ENCODE measurements at regions not wholly inside any gene's neighbourhood (a gene's known extent, or its start where the extent isn't known, plus 50 kb on each side); places are given as distances from the start of the nearest gene placed in this dataset.
"Not testable (repeated sequence)": the region's sequence is repeated elsewhere in the genome, so short reads cannot be mapped to it uniquely, and the experiment has no call there.

DNA sequence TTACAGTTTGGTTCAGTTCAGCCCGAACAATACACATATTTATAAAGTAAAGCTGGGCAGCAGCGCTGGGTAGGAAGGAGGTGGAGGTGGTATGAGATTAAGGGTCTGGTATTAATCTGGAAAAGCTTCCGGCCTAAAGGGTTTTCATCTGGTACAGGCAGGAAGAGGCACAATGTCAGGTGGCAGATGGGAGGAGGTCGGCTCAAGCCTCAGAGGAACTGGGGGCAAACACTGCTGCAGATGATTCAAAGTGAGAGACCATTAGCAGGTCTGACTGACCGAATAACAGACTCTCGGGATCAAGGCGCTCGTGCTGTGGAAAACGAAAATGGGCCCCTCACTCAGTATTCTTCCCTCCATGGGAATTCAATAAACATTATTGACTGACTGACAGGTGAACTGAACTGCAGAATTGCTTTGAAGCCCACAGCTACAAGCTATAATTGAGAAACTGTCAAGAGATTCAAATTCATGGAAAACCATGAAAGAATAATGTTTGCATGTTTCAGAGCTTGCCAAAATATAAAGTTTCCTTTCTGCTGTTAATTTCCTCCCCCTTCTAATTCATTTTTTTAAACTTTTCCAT lies 75.3 kb downstream of the TMEM167A start:
- no peak for DNase-seq (ENCODE audit: low read depth)

DNA sequence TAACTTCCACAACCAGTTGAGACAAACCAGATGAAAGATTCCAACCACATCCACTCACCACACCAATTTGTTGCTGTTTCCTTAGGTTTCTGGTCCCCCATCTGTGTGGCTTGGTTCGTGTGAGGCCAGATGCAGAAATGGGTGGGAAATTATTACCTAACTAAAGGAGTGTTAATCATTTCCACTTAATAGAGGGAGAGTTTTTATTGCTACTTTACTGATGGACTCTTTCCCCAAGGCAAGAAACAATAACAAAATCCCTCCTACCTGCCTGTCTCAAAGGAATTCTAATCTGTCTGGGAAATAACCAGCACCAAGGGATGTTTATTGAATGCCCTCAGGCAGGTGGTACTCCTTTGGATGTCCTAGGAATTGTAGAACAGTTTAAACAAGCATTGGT lies 76.3 kb downstream of the TMEM167A start:
- no peak for DNase-seq (ENCODE audit: low read depth)

- no peak for DNase-seq (ENCODE audit: low read depth)
These were observed 76.8 kb downstream of the TMEM167A start for GRCh38 chr5:83000428-83000827.

- DNase-seq (ENCODE audit: low read depth): no peak
These were observed 83.8 kb downstream of the TMEM167A start for GRCh38 chr5:82993416-82993815.

DNA sequence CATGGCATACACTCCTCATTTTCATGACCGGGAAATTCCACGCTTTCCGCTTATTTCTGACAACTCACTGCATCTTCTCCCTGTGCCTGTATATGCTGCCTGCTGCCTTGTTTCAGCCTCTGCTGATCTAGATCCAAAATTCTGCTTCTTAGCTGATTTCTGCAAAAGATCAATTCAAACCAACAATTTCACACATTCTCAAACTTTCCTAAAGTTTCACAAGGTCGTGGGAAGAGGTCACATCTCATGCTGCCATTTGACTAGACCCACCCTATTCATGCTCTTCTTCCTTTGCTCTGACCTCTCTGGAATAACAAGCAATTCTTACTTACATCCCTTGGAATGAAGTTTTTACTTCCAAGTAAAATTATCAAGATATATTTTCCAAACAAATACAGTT lies 84.5 kb downstream of the TMEM167A start:
- no peak for DNase-seq (ENCODE audit: low read depth)

- DNase-seq (ENCODE audit: low read depth): peak; percentile 60
These were observed 85.4 kb downstream of the TMEM167A start for GRCh38 chr5:82991678-82992323.

DNA sequence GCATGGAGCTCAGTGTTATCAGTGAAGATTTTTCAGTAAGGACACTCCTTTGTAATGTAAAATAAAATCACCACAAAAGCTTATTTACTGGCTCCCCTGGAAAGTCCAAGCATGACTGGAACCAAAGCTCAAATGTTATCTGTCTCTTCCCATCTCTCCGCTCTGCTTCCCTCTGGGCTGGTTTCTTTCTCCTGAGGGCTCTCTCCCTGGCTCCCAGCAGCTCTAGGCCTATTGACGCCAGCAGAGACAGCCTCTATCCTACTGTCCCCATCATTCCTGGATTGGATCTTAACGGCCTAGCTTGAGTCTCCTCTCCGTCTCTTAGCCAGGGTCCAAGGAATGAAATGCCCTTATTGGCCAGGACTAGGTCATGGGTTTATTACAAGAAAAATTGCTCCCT lies 86.1 kb downstream of the TMEM167A start:
- no peak for DNase-seq (ENCODE audit: low read depth)

GRCh38 chr5:82987188-82987587 lies 90.0 kb downstream of the TMEM167A start:
- DNase-seq (ENCODE audit: low read depth): no peak

GRCh38 chr5:82986404-82986803 lies 90.8 kb downstream of the TMEM167A start:
- DNase-seq (ENCODE audit: low read depth): no peak

DNA sequence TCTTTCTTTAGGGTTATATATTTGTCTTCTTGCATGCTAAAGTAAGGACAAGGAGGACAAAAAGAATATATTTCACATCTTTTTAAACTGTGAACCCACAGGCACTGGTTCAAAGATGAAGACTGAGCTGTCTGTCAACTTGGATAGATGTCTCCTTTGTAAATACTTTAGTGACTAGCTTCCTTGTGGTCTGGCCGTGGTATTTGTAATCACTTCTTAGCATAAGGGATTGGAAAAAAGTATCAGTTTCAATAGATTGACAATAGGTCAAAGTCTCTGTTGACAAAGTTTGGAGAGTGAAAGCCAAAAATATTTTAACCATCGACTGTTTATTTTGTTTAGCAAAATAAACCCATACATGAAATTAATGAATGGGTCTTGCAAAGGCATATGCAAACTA lies 91.4 kb downstream of the TMEM167A start:
- DNase-seq (ENCODE audit: low read depth): no peak

DNA sequence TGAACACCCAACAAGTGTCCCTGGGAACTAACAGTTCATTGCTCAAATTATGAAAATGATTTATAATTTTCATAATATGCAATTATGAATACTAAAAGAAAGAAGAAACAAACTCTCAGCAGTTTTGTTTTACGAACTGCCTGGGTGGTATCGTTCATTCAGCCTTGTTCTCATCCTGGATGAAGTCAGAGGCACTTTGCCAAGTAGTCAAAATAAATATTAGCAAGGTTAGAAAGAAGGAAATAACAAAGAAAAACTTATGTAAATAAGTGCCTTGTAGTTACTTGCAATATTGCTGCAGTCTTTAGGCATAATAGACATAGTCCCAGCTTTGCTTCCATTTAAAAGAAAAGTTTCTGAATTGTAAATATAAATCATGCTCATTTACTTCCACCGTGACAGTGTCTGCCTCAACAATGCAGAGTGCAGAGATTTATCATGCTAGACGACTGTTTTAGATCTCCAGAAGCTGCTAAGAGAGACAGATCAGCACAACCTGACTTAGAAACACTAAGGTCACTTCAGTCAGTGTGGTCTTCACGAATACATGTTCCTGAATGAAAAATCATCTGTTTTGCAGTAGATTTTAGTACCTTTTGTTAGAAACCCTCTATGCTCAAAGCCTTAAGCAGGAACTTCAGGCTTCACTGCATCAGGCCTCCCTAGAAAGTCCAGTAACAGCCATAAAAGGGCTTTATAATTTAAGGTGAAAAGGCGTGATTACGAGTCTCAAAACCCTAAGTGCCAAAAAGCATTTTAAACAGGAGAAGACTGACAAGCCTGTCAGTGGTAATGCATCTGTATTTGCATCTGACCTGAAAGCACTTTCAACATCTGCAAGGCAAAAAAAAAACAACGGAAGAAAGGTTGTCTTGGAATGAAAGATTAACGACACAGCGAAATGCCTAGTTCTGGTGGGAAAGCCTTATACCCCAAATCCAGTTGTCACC lies 92.1 kb downstream of the TMEM167A start:
- DNase-seq (ENCODE audit: low read depth): no peak

- DNase-seq (ENCODE audit: low read depth): no peak
These were observed 94.3 kb downstream of the TMEM167A start for GRCh38 chr5:82982846-82983245.

DNA sequence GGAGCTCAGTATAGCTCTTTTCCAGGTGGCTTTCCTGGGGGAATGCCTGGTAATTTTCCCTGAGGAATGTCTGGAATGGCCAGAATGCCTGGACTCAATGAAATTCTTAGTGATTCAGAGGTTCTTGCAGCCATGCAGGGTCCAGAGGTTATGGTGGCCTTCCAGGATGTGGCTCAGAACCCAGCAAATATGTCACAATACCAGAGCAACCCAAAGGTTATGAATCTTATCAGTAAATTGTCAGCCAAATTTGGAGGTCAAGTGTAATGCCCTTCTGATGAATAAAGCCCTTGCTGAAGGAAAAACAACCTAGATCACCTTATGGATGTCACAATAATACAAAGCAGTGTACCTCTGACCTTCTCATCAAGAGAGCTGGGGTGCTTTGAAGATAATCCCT lies 100.3 kb downstream of the TMEM167A start:
- DNase-seq (ENCODE audit: low read depth): peak; percentile 44

- DNase-seq (ENCODE audit: low read depth): no peak
These were observed 101.4 kb downstream of the TMEM167A start for GRCh38 chr5:82975812-82976211.

GRCh38 chr5:82975396-82975795 lies 101.8 kb downstream of the TMEM167A start:
- no peak for DNase-seq (ENCODE audit: low read depth)

DNA sequence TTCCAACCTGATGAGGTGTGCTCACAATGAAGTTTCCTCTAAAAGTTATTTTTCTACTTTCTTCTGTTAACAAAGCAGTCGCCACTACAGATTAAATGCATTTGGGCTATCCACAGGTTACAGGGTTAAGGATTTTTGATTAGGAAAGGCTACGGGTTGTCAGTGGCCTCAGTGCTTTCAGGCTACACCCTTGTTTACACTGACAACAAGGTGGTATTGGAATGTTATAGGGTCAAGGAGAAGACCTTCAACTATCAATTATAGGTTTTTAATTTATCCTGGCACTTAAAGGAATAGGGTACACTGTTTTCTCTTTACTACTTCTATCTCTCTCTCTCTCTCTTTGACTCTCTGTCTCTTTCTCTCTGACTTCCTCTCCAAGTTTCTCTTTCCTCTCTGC lies 102.8 kb downstream of the TMEM167A start:
- DNase-seq (ENCODE audit: low read depth): not testable (repeated sequence)

DNA sequence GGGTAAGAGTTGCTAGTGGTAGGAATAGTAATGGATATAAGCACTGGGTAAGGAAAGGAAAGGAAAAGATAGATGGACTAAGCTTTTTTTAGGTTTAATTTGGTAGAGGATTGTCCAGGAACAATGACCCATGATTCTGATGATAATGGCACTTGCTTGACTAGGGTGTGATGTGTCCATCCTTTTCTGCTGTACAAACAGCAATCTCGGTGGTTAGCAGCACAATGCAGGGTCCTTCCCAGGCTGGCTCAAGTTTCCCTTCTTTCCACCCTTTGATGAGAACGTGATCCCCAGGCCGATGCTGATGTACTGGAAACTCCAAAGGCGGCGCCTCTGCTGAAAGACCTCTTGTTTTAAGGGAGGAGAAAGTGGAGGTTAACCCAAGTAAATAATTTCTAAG lies 105.3 kb downstream of the TMEM167A start:
- no peak for DNase-seq (ENCODE audit: low read depth)

- not testable (repeated sequence) for DNase-seq (ENCODE audit: low read depth)
These were observed 106.0 kb downstream of the TMEM167A start for GRCh38 chr5:82971034-82971806.

DNA sequence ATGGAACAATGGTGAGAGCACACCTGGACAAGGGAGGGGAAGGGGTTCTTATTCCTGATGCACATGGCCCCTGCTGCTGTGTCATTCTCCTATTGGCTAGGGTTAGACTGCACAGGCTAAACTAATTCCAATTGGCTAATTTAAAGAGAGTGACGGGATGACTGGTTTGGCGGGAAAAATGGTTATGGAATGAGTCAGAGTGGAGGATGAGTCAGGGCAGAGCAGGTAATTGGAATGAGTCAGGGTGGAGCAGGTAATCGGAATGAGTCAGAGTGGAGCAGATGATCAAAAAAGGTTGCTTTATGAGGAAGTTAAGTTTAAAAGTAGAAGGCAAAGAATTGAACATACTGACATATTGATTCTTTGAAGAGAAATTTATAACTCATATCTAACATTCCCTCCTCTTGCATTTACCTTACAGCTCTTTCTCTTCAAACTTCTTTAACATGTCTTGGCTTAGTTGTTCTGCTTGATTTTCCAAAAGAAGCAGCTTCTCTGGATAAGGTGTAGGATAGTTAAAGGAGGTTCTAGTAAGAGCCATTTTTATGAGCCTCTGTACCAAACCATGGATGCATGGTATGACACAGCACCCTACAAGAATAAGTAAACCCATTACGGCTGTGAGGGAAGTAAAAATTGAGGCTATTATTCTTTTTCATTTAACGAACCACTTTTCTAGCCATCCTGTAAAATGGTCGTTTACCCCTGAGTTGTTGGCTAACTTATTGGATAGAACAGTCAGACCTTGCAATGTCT lies 107.8 kb downstream of the TMEM167A start:
- peak; percentile 39 for DNase-seq (ENCODE audit: low read depth)

DNA sequence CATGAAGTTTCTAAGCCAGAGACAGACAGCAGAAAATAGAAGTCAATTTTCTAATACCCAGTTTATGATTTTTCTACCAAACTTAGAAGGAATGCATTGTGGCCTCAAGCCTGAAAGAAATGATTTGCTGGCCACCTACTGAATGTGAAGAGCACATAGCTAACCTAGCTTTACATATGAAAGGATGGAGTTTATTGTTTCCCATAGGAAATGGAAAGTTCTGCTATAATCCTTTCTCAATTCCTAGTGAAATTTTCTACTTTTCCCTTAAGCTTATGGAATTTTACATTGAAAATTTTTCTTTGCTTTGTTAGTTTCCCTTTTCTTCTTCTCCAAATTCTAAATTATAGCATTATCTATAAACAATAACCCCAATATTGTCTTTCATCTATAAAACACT lies 110.1 kb downstream of the TMEM167A start:
- no peak for DNase-seq (ENCODE audit: low read depth)

DNA sequence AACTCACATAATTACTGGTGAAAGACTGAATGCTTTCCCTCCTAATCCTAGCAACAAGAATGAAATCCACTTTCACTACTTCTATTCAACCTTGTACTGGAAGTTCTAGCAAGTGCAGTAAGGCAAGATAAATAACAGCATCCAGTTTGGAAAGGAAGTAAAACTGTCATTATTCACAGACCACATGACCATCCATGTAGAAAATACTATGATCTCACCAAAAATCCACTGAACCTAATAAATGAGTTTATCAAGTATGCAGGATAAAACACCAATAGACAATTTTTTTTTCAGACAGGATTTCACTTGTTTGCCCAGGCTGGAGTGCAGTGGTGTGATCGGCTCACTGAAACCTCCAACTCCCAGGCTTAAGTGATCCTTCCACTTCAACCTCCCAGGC lies 117.7 kb downstream of the TMEM167A start:
- DNase-seq (ENCODE audit: low read depth): no peak

- DNase-seq (ENCODE audit: low read depth): no peak
These were observed 120.6 kb downstream of the TMEM167A start for GRCh38 chr5:82956600-82956999.

Measured in ELR (cell line).